Activated T-helper 2 cell treated with anti-CD3 and anti-CD28 coated beads, Interferon-gamma antibody, Interleukin-2, Interleukin-4, amounts not matched to agents 10 μg/mL and 5 μg/mL and 100 μg/mL, durations not matched to agents 14 hours and 24 hours and 36 hours (primary cell): ENCODE measurements at regions not wholly inside any gene's neighbourhood (a gene's known extent, or its start where the extent isn't known, plus 50 kb on each side); places are given as distances from the start of the nearest gene placed in this dataset.
"Not testable (repeated sequence)": the region's sequence is repeated elsewhere in the genome, so short reads cannot be mapped to it uniquely, and the experiment has no call there.

ENCODE experiments used
- DNase-seq: peaks from one replicate; pipeline ENCODE4 v3.0.0; 2021; ENCODE audit warnings: low spot score
- H3K27ac Mint-ChIP-seq: one replicate; pipeline ENCODE4 v1.8.0; 2021; ENCODE audit warnings: mixed read lengths
- H3K27me3 Mint-ChIP-seq: one replicate; pipeline ENCODE4 v1.8.0; 2021; ENCODE audit warnings: low read depth, mixed read lengths
- H3K36me3 Mint-ChIP-seq: one replicate; pipeline ENCODE4 v1.8.0; 2021; ENCODE audit warnings: low read depth, mixed read lengths
- H3K4me1 Mint-ChIP-seq: one replicate; pipeline ENCODE4 v1.8.0; 2021; ENCODE audit warnings: low read depth, mixed read lengths
- H3K4me3 Mint-ChIP-seq: one replicate; pipeline ENCODE4 v1.8.0; 2021; ENCODE audit warnings: low read depth, mild to moderate bottlenecking, moderate library complexity, mixed read lengths
- H3K9me3 Mint-ChIP-seq: one replicate; pipeline ENCODE4 v1.8.0; 2021; ENCODE audit warnings: mixed read lengths
- intact Hi-C: fragments of 100-400 bp; cut with micrococcal nuclease; formaldehyde crosslinking; loops from one replicate; pipeline ENCODE4 v1.15.1; 2023

- no peak overlapping the region for H3K4me3 Mint-ChIP-seq
- intact Hi-C loops: no loop called here
- DNase-seq: no peak
- no peaks in the 10 kb centered on the region for H3K27me3 Mint-ChIP-seq
- no peaks in the 10 kb centered on the region for H3K36me3 Mint-ChIP-seq
- H3K4me1 Mint-ChIP-seq: no peaks in the 10 kb centered on the region
- no peak overlapping the region for H3K27ac Mint-ChIP-seq
- H3K9me3 Mint-ChIP-seq: peaks cover 13% of the 10 kb centered on the region
Observed at GRCh38 chr10:9449530-9449929, 1395.0 kb downstream of the GATA3 start.

- intact Hi-C loops: no loop called here
- no peak overlapping the region for H3K4me3 Mint-ChIP-seq
- H3K4me1 Mint-ChIP-seq: no peaks in the 10 kb centered on the region
- peaks cover 13% of the 10 kb centered on the region for H3K9me3 Mint-ChIP-seq
- no peaks in the 10 kb centered on the region for H3K36me3 Mint-ChIP-seq
- H3K27me3 Mint-ChIP-seq: no peaks in the 10 kb centered on the region
- DNase-seq: no peak
- no peak overlapping the region for H3K27ac Mint-ChIP-seq
Observed at GRCh38 chr10:9450801-9451200, 1396.3 kb downstream of the GATA3 start.

GRCh38 chr10:9451211-9451773, 1396.8 kb downstream of the GATA3 start:
- H3K36me3 Mint-ChIP-seq: no peaks in the 10 kb centered on the region

GRCh38 chr10:9452056-9452455, 1397.6 kb downstream of the GATA3 start:
- Mint-ChIP-seq H3K27ac (no peak overlapping the region), H3K27me3 (no peaks in the 10 kb centered on the region), H3K4me1 (no peaks in the 10 kb centered on the region), H3K4me3 (no peak overlapping the region), H3K9me3 (peaks cover 13% of the 10 kb centered on the region), H3K36me3 (no peaks in the 10 kb centered on the region)
- intact Hi-C loops: no loop called here
- DNase-seq: no peak

More at GRCh38 chr10:9451211-9451773, 1396.8 kb downstream of the GATA3 start:
- H3K9me3 Mint-ChIP-seq: peaks cover 13% of the 10 kb centered on the region
- intact Hi-C loops: no loop called here
- no peaks in the 10 kb centered on the region for H3K4me1 Mint-ChIP-seq
- no peak overlapping the region for H3K4me3 Mint-ChIP-seq
- H3K27ac Mint-ChIP-seq: no peak overlapping the region
- H3K27me3 Mint-ChIP-seq: no peaks in the 10 kb centered on the region
- DNase-seq: no peak

GRCh38 chr10:9453871-9454270, 1399.4 kb downstream of the GATA3 start:
- H3K27ac Mint-ChIP-seq, H3K27me3 Mint-ChIP-seq, H3K4me3 Mint-ChIP-seq, H3K36me3 Mint-ChIP-seq, H3K4me1 Mint-ChIP-seq, DNase-seq, intact Hi-C loops: not testable (repeated sequence)
- H3K9me3 Mint-ChIP-seq: peaks cover 13% of the 10 kb centered on the region

GRCh38 chr10:9469663-9470205, 1415.2 kb downstream of the GATA3 start:
- Mint-ChIP-seq H3K4me1 (no peaks in the 10 kb centered on the region), H3K9me3 (no peaks in the 10 kb centered on the region)
- intact Hi-C loops: no loop called here

GRCh38 chr10:9470581-9470980, 1416.1 kb downstream of the GATA3 start:
- Mint-ChIP-seq H3K4me3 (no peak overlapping the region), H3K27me3 (no peaks in the 10 kb centered on the region), H3K36me3 (no peaks in the 10 kb centered on the region), H3K4me1 (no peaks in the 10 kb centered on the region), H3K27ac (no peak overlapping the region), H3K9me3 (no peaks in the 10 kb centered on the region)
- no peak for DNase-seq
- intact Hi-C loops: no loop called here

More at GRCh38 chr10:9469663-9470205, 1415.2 kb downstream of the GATA3 start:
- H3K4me3 Mint-ChIP-seq: no peak overlapping the region
- H3K27ac Mint-ChIP-seq: no peak overlapping the region
- no peaks in the 10 kb centered on the region for H3K27me3 Mint-ChIP-seq
- no peak for DNase-seq
- H3K36me3 Mint-ChIP-seq: no peaks in the 10 kb centered on the region

- Mint-ChIP-seq H3K36me3 (no peaks in the 10 kb centered on the region), H3K4me1 (no peaks in the 10 kb centered on the region), H3K9me3 (no peaks in the 10 kb centered on the region), H3K27me3 (no peaks in the 10 kb centered on the region), H3K4me3 (no peak overlapping the region), H3K27ac (no peak overlapping the region)
- no peak for DNase-seq
- intact Hi-C loops: no loop called here
Observed at GRCh38 chr10:9501944-9502343, 1447.5 kb downstream of the GATA3 start.

- Mint-ChIP-seq H3K9me3 (no peaks in the 10 kb centered on the region), H3K27me3 (no peaks in the 10 kb centered on the region), H3K27ac (no peak overlapping the region), H3K4me3 (no peak overlapping the region), H3K36me3 (no peaks in the 10 kb centered on the region), H3K4me1 (no peaks in the 10 kb centered on the region)
- DNase-seq: no peak
- intact Hi-C loops: no loop called here
Observed at GRCh38 chr10:9504227-9504626, 1449.7 kb downstream of the GATA3 start.

GRCh38 chr10:9505546-9505945, 1451.1 kb downstream of the GATA3 start:
- no peaks in the 10 kb centered on the region for H3K4me1 Mint-ChIP-seq
- no peak overlapping the region for H3K4me3 Mint-ChIP-seq
- no peaks in the 10 kb centered on the region for H3K36me3 Mint-ChIP-seq
- no peaks in the 10 kb centered on the region for H3K9me3 Mint-ChIP-seq
- DNase-seq: no peak
- no peaks in the 10 kb centered on the region for H3K27me3 Mint-ChIP-seq
- intact Hi-C loops: no loop called here
- no peak overlapping the region for H3K27ac Mint-ChIP-seq

- no peaks in the 10 kb centered on the region for H3K4me1 Mint-ChIP-seq
- no peaks in the 10 kb centered on the region for H3K27me3 Mint-ChIP-seq
- H3K9me3 Mint-ChIP-seq: no peaks in the 10 kb centered on the region
- H3K36me3 Mint-ChIP-seq: no peaks in the 10 kb centered on the region
- H3K27ac Mint-ChIP-seq: no peak overlapping the region
- H3K4me3 Mint-ChIP-seq: no peak overlapping the region
- DNase-seq: no peak
- intact Hi-C loops: no loop called here
Observed at GRCh38 chr10:9508606-9509005, 1454.1 kb downstream of the GATA3 start.

- H3K36me3 Mint-ChIP-seq: no peaks in the 10 kb centered on the region
- no peak overlapping the region for H3K27ac Mint-ChIP-seq
- no peaks in the 10 kb centered on the region for H3K9me3 Mint-ChIP-seq
- intact Hi-C loops: no loop called here
- no peak for DNase-seq
- no peak overlapping the region for H3K4me3 Mint-ChIP-seq
- H3K4me1 Mint-ChIP-seq: no peaks in the 10 kb centered on the region
- no peaks in the 10 kb centered on the region for H3K27me3 Mint-ChIP-seq
Observed at GRCh38 chr10:9510626-9511025, 1456.1 kb downstream of the GATA3 start.

GRCh38 chr10:9515922-9516321, 1461.4 kb downstream of the GATA3 start:
- Mint-ChIP-seq H3K27me3 (no peaks in the 10 kb centered on the region), H3K4me3 (no peak overlapping the region), H3K27ac (no peak overlapping the region), H3K9me3 (no peaks in the 10 kb centered on the region), H3K36me3 (no peaks in the 10 kb centered on the region), H3K4me1 (no peaks in the 10 kb centered on the region)
- no peak for DNase-seq
- intact Hi-C loops: no loop called here

- DNase-seq: no peak
- Mint-ChIP-seq H3K27ac (no peak overlapping the region), H3K9me3 (no peaks in the 10 kb centered on the region), H3K4me3 (no peak overlapping the region), H3K4me1 (no peaks in the 10 kb centered on the region), H3K36me3 (no peaks in the 10 kb centered on the region), H3K27me3 (no peaks in the 10 kb centered on the region)
- intact Hi-C loops: no loop called here
Observed at GRCh38 chr10:9535744-9536143, 1481.3 kb downstream of the GATA3 start.
